ENCODE measurements at regions not wholly inside any gene's neighbourhood (a gene's known extent, or its start where the extent isn't known, plus 50 kb on each side); places are given as distances from the start of the nearest gene placed in this dataset.
"Not testable (repeated sequence)": the region's sequence is repeated elsewhere in the genome, so short reads cannot be mapped to it uniquely, and the experiment has no call there.

- Mint-ChIP-seq H3K27me3 (ENCODE audit: unreplicated experiment) (peaks cover 7% of the 10 kb centered on the region), H3K4me3 (ENCODE audit: unreplicated experiment) (peak overlapping the region; percentile 56), H3K36me3 (ENCODE audit: low read depth, unreplicated experiment) (peaks cover 10% of the 10 kb centered on the region), H3K27ac (ENCODE audit: unreplicated experiment) (peak overlapping the region; percentile 3), H3K4me1 (ENCODE audit: unreplicated experiment) (no peaks in the 10 kb centered on the region), H3K9me3 (ENCODE audit: unreplicated experiment) (peaks cover 19% of the 10 kb centered on the region)
- TF ChIP-seq, protein P1, sequence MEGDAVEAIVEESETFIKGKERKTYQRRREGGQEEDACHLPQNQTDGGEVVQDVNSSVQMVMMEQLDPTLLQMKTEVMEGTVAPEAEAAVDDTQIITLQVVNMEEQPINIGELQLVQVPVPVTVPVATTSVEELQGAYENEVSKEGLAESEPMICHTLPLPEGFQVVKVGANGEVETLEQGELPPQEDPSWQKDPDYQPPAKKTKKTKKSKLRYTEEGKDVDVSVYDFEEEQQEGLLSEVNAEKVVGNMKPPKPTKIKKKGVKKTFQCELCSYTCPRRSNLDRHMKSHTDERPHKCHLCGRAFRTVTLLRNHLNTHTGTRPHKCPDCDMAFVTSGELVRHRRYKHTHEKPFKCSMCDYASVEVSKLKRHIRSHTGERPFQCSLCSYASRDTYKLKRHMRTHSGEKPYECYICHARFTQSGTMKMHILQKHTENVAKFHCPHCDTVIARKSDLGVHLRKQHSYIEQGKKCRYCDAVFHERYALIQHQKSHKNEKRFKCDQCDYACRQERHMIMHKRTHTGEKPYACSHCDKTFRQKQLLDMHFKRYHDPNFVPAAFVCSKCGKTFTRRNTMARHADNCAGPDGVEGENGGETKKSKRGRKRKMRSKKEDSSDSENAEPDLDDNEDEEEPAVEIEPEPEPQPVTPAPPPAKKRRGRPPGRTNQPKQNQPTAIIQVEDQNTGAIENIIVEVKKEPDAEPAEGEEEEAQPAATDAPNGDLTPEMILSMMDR (IDR thresholded peaks at IDR 0.05; ENCODE audit: unreplicated experiment) = no peak
- DNase-seq (ENCODE audit: low spot score) = no peak
Measured at GRCh38 chr10:42896735-42897134, 114.1 kb downstream of the BMS1 start.

DNA sequence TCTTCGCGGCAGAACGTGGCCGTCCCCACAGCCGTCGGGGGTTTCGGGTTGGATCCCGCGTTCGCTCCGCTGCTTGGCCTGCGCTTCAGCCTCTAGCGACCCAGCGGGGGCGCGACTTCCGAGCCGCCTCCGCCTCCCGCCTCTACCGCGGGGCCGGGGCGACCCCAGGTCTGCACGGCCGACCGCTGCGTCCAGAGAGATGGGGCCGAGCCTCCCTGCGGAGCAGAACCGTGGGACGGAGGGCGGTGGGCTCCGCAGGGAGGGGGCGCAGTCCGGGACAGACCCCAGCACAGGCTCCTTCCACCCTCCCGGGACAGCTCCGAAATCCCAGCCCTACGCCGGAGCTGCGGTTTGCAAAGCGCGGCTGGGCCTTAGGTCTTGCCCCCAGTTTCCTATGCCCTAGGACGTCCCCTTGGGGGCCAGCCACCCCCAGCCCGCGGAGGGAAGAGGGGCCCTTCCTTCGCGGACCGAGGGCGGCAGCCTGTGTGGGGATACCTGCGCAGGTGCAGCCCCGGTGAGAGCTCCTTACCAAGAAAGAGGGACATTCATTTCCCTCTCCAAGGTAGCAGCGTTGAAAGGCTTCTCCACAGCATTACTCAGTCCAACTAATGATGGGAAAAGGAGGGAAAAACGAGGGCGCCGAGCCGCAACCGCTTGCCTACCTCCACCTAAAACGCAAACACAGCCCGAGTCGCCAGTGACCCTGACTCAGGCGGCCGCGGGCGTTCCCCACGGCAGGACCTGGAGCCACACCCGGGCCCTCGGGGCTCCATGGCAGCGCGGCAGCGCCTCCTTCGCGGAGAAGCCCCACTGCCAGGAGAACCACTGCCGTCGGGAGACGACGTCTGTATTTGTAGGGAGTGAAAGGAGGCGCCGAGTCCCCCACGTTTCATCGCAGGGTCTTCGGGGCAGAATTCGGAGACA is 115.7 kb downstream of the BMS1 start:
- no peak overlapping the region for H3K4me3 Mint-ChIP-seq (ENCODE audit: unreplicated experiment)
- DNase-seq (ENCODE audit: low spot score) = no peak
- no peaks in the 10 kb centered on the region for H3K4me1 Mint-ChIP-seq (ENCODE audit: unreplicated experiment)
- TF ChIP-seq, protein P1 (IDR thresholded peaks at IDR 0.05; ENCODE audit: unreplicated experiment) = no peak
- no peak overlapping the region for H3K27ac Mint-ChIP-seq (ENCODE audit: unreplicated experiment)
- H3K36me3 Mint-ChIP-seq (ENCODE audit: low read depth, unreplicated experiment) = peaks cover 10% of the 10 kb centered on the region
- peaks cover 19% of the 10 kb centered on the region for H3K9me3 Mint-ChIP-seq (ENCODE audit: unreplicated experiment)
- peaks cover 7% of the 10 kb centered on the region for H3K27me3 Mint-ChIP-seq (ENCODE audit: unreplicated experiment)

DNA sequence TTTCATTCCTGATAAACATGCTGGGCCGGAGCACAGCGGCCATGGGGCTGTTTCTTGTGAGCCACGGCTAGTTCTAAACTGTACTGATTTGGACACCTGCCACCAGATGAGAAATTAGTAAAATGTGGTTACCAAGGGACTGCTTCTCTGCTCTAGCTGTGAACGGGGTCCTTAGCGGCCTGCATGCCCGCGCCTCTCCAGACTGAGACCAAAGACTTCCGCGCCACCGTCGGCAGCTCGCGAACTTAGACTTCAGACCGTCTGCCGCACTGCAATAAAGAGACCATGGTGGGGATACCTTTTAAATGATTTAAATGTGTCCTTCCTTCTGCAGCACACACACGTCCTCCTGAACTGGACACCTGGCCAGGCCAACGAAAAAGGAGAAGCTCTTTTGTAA is 116.4 kb downstream of the BMS1 start:
- Mint-ChIP-seq H3K9me3 (ENCODE audit: unreplicated experiment) (peaks cover 19% of the 10 kb centered on the region), H3K27me3 (ENCODE audit: unreplicated experiment) (peaks cover 7% of the 10 kb centered on the region)
- TF ChIP-seq, protein P1 (IDR thresholded peaks at IDR 0.05; ENCODE audit: unreplicated experiment) = no peak

GRCh38 chr10:42900346-42900745 is 117.8 kb downstream of the BMS1 start:
- not testable (repeated sequence) for H3K36me3 Mint-ChIP-seq (ENCODE audit: low read depth, unreplicated experiment); H3K4me1 Mint-ChIP-seq (ENCODE audit: unreplicated experiment); DNase-seq (ENCODE audit: low spot score); H3K4me3 Mint-ChIP-seq (ENCODE audit: unreplicated experiment); H3K27ac Mint-ChIP-seq (ENCODE audit: unreplicated experiment); H3K27me3 Mint-ChIP-seq (ENCODE audit: unreplicated experiment)
- peaks cover 19% of the 10 kb centered on the region for H3K9me3 Mint-ChIP-seq (ENCODE audit: unreplicated experiment)

More for the DNA sequence above, 116.4 kb downstream of the BMS1 start:
- Mint-ChIP-seq H3K4me1 (ENCODE audit: unreplicated experiment) (no peaks in the 10 kb centered on the region), H3K4me3 (ENCODE audit: unreplicated experiment) (no peak overlapping the region), H3K36me3 (ENCODE audit: low read depth, unreplicated experiment) (peaks cover 10% of the 10 kb centered on the region), H3K27ac (ENCODE audit: unreplicated experiment) (no peak overlapping the region)
- no peak for DNase-seq (ENCODE audit: low spot score)

- H3K36me3 Mint-ChIP-seq (ENCODE audit: low read depth, unreplicated experiment) = peaks cover 6% of the 10 kb centered on the region
- no peak overlapping the region for H3K27ac Mint-ChIP-seq (ENCODE audit: unreplicated experiment)
- no peaks in the 10 kb centered on the region for H3K4me1 Mint-ChIP-seq (ENCODE audit: unreplicated experiment)
- no peak for DNase-seq (ENCODE audit: low spot score)
- H3K4me3 Mint-ChIP-seq (ENCODE audit: unreplicated experiment) = no peak overlapping the region
- TF ChIP-seq, protein P1 (IDR thresholded peaks at IDR 0.05; ENCODE audit: unreplicated experiment) = no peak
- peaks cover 2% of the 10 kb centered on the region for H3K27me3 Mint-ChIP-seq (ENCODE audit: unreplicated experiment)
- no peaks in the 10 kb centered on the region for H3K9me3 Mint-ChIP-seq (ENCODE audit: unreplicated experiment)
Measured at GRCh38 chr10:42911359-42911758, 128.8 kb downstream of the BMS1 start.
